Lower leg skin (tissue), 3 donors: ENCODE measurements at regions not wholly inside any gene's neighbourhood (a gene's known extent, or its start where the extent isn't known, plus 50 kb on each side); places are given as distances from the start of the nearest gene placed in this dataset.

Experiments used
- POLR2A ChIP-seq, 2 donors: fragments of 450-650 bp; IDR thresholded peaks; one replicate each; pipeline ENCODE4 v1.6.1; 2016 to 2017; ENCODE audit warnings: antibody characterized with exemption in 2 of 2, mild to moderate bottlenecking in 1 of 2, moderate library complexity in 1 of 2
- TF ChIP-seq, protein P1 (sequence below), 3 donors: fragments of 450-650 bp; IDR thresholded peaks; one replicate each; pipeline ENCODE4 v1.5.1; 2016; ENCODE audit warnings: antibody characterized with exemption in 3 of 3, mild to moderate bottlenecking in 3 of 3, moderate library complexity in 2 of 3

DNA sequence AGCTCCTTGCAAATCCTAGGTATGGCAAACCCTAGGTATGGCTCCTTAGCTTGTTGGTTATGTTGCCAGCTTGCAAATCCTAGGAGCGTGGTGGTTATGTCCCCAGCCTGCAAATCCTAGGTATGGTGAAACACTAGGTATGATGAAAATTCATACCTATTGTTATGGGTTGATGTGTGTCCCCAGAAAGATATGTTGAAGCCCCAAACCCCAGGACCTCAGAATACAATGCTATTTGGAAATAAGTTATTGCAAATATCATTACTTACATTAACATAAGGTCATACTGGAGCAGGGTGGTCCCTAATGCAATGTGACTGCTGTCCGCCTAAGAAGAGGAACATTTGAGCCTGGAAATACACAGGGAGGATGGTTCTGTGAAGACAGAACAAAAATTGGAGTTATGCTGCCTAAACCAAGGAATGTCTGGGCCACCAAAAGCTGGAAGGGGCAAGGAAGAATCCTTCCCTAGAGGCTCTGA is 220.8 kb downstream of the MYCN start:
- TF ChIP-seq, protein P1, sequence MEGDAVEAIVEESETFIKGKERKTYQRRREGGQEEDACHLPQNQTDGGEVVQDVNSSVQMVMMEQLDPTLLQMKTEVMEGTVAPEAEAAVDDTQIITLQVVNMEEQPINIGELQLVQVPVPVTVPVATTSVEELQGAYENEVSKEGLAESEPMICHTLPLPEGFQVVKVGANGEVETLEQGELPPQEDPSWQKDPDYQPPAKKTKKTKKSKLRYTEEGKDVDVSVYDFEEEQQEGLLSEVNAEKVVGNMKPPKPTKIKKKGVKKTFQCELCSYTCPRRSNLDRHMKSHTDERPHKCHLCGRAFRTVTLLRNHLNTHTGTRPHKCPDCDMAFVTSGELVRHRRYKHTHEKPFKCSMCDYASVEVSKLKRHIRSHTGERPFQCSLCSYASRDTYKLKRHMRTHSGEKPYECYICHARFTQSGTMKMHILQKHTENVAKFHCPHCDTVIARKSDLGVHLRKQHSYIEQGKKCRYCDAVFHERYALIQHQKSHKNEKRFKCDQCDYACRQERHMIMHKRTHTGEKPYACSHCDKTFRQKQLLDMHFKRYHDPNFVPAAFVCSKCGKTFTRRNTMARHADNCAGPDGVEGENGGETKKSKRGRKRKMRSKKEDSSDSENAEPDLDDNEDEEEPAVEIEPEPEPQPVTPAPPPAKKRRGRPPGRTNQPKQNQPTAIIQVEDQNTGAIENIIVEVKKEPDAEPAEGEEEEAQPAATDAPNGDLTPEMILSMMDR (IDR thresholded peaks at IDR 0.05): no peak
- TF ChIP-seq POLR2A (IDR thresholded peaks at IDR 0.05): no peak
